Sigmoid colon (tissue), 6 donors: ENCODE measurements at regions not wholly inside any gene's neighbourhood (a gene's known extent, or its start where the extent isn't known, plus 50 kb on each side); places are given as distances from the start of the nearest gene placed in this dataset.

Experiments used
- DNase-seq: peaks from one replicate; pipeline ENCODE4 v3.0.0-alpha.2; 2019
- H3K27ac ChIP-seq, 4 donors: fragments of 200-600 bp; sonication (generic); one replicate each; pipeline ENCODE4 v1.5.1; 2016 to 2019; ENCODE audit warnings: mild to moderate bottlenecking in 1 of 4
- H3K27me3 ChIP-seq, 3 donors: fragments of 200-600 bp; sonication (generic); one replicate each; pipeline ENCODE4 v1.5.1; 2019; ENCODE audit warnings: mild to moderate bottlenecking in 1 of 3
- H3K36me3 ChIP-seq, 4 donors: fragments of 200-600 bp; sonication (generic); one replicate each; pipeline ENCODE4 v1.5.1; 2016 to 2019
- H3K4me1 ChIP-seq, 4 donors: fragments of 200-600 bp; sonication (generic); one replicate each; pipeline ENCODE4 v1.5.1; 2017 to 2019
- H3K4me3 ChIP-seq, 4 donors: fragments of 200-600 bp; sonication (generic); one replicate each; pipeline ENCODE4 v1.5.1; 2017 to 2019; ENCODE audit warnings: mild to moderate bottlenecking in 2 of 4, moderate library complexity in 1 of 4
- H3K9me3 ChIP-seq, 4 donors: fragments of 200-600 bp in 3 of 4; sonication (generic) in 3 of 4; one replicate each; pipeline versions ENCODE4 v1.5.1 to v1.6.1; 2013 to 2019
- EP300 ChIP-seq, 4 donors: sonication (generic); formaldehyde crosslinking; IDR thresholded peaks; one replicate each; pipeline ENCODE4 v1.6.1; 2017; ENCODE audit warnings: antibody characterized with exemption in 4 of 4
- POLR2A ChIP-seq, 2 donors: fragments of 450-650 bp; IDR thresholded peaks; one replicate each; pipeline ENCODE4 v1.6.1; 2016; ENCODE audit warnings: antibody characterized with exemption in 2 of 2, mild to moderate bottlenecking in 2 of 2, moderate library complexity in 2 of 2
- POLR2AphosphoS5 ChIP-seq, 4 donors: sonication (generic); formaldehyde crosslinking; IDR thresholded peaks; one replicate each; pipeline ENCODE4 v1.6.1; 2017; ENCODE audit warnings: antibody characterized with exemption in 4 of 4
- WGBS, 2 donors: extraction: QIAGEN DNeasy Blood & Tissue Kit; methylation state at CpG; one replicate each; pipeline ENCODE4 v1.1.7; 2013; 5-methylcytosine and 5-hydroxymethylcytosine counted together
- intact Hi-C: fragments of 100-400 bp; cut with DNase I; formaldehyde crosslinking; loops from one replicate; pipeline ENCODE4 v1.15.1; 2023
- TF ChIP-seq, protein P1 (sequence below), 4 experiments: fragments of 450-650 bp in 3 of 4; fragments of 200-600 bp in 1 of 4; IDR thresholded peaks; one replicate each; pipeline ENCODE4 v1.5.1; 2016 to 2019; ENCODE audit warnings: antibody characterized with exemption in 4 of 4, mild to moderate bottlenecking in 3 of 4, moderate library complexity in 2 of 4
- donor health status: healthy with polysubstance abuse.
- donor health status: healthy.

DNA sequence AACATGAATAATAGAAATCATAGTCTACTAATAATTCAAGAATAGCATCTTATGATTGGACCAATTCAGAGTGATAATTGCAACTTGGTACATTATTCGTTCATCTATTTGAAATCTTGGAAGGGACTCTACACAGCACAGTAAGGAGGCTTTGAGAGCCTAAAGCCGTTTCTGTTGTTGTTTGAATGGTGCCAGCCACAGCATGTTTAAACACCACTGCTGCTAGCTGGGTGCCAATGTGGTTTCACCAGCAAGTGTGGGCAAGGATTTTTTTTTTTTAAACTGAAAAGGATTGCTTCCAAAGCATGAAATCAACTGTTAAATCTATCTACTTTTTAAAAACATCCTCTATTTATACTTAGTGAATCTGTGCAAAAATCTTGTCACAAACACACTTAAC, 253.9 kb upstream of the MAP3K1 start:
- WGBS, 2 donors = 67 to 72% methylated on average over 2 of the region's 2 CpGs
- Histone ChIP-seq H3K9me3 (no peaks in the 10 kb centered on the region), H3K27me3 (no peaks in the 10 kb centered on the region), H3K36me3 (no peaks in the 10 kb centered on the region), H3K4me1 (no peaks in the 10 kb centered on the region), H3K4me3 (no peak overlapping the region), H3K27ac (no peak overlapping the region)
- no peak for DNase-seq
- intact Hi-C loops = no loop called here
- TF ChIP-seq, protein P1, sequence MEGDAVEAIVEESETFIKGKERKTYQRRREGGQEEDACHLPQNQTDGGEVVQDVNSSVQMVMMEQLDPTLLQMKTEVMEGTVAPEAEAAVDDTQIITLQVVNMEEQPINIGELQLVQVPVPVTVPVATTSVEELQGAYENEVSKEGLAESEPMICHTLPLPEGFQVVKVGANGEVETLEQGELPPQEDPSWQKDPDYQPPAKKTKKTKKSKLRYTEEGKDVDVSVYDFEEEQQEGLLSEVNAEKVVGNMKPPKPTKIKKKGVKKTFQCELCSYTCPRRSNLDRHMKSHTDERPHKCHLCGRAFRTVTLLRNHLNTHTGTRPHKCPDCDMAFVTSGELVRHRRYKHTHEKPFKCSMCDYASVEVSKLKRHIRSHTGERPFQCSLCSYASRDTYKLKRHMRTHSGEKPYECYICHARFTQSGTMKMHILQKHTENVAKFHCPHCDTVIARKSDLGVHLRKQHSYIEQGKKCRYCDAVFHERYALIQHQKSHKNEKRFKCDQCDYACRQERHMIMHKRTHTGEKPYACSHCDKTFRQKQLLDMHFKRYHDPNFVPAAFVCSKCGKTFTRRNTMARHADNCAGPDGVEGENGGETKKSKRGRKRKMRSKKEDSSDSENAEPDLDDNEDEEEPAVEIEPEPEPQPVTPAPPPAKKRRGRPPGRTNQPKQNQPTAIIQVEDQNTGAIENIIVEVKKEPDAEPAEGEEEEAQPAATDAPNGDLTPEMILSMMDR (IDR thresholded peaks at IDR 0.05) = no peak
- no peak for TF ChIP-seq POLR2AphosphoS5 (IDR thresholded peaks at IDR 0.05)
- TF ChIP-seq POLR2A (IDR thresholded peaks at IDR 0.05) = no peak
- no peak for TF ChIP-seq EP300 (IDR thresholded peaks at IDR 0.05)

DNA sequence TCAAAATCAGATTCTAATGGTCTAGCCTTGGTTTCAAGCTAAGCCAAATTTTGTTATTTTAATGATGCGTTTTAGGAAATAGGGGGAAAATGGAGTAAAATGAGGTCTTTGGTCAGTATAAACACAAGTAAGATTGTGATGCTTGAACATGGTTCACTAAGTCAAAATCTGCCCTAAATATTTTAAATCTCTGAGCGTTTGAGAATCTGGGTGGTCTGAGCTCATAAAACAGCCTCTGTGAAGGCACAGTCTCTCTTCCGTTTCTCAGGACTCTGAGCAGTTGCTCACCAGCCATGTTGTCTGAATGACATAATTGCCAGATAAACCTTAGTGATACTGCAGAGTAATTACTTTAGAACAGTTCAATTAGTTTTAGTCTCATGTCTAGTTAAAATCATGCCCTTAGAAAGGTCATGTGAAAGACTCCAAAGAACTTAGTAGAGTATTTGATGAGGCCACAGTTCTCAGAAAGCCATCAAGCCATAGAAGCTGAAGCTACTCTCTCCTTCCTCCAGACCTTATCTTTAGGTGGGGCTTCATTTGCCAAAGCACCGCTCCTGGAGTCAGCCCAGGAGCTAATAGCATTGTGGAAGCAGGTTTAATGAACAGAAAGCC, 257.1 kb upstream of the MAP3K1 start:
- DNase-seq = no peak
- Histone ChIP-seq H3K27me3 (no peaks in the 10 kb centered on the region), H3K4me3 (no peak overlapping the region), H3K27ac (no peak overlapping the region), H3K36me3 (no peaks in the 10 kb centered on the region), H3K4me1 (no peaks in the 10 kb centered on the region), H3K9me3 (no peaks in the 10 kb centered on the region)
- intact Hi-C loops = no loop called here
- TF ChIP-seq POLR2AphosphoS5 (IDR thresholded peaks at IDR 0.05) (no peak), POLR2A (IDR thresholded peaks at IDR 0.05) (no peak), EP300 (IDR thresholded peaks at IDR 0.05) (no peak)
- TF ChIP-seq, protein P1 (IDR thresholded peaks at IDR 0.05) = no peak
- 49 to 77% methylated on average over 4 of the region's 4 CpGs for WGBS, 2 donors

DNA sequence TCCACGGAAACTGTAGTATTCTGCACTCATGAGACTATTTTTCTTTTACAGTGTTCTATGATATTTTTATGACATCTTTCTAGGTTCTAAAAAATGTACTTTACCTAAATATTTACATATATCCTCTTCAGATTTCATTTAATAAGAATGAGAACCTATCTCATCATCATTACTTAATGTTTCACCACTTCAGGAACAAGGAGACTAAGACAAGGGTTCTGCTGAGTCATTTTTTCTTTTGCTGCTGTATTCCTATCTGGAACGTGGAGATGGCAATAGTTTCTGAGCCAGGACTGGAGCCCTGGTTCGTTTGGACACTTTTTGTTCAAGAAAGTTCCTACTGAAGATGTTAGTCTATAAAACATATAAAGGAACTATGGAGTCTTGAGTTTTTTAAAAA, 258.2 kb upstream of the MAP3K1 start:
- TF ChIP-seq EP300 (IDR thresholded peaks at IDR 0.05) = no peak
- no peak for TF ChIP-seq POLR2AphosphoS5 (IDR thresholded peaks at IDR 0.05)
- TF ChIP-seq, protein P1 (IDR thresholded peaks at IDR 0.05) = no peak
- no peak for TF ChIP-seq POLR2A (IDR thresholded peaks at IDR 0.05)

DNA sequence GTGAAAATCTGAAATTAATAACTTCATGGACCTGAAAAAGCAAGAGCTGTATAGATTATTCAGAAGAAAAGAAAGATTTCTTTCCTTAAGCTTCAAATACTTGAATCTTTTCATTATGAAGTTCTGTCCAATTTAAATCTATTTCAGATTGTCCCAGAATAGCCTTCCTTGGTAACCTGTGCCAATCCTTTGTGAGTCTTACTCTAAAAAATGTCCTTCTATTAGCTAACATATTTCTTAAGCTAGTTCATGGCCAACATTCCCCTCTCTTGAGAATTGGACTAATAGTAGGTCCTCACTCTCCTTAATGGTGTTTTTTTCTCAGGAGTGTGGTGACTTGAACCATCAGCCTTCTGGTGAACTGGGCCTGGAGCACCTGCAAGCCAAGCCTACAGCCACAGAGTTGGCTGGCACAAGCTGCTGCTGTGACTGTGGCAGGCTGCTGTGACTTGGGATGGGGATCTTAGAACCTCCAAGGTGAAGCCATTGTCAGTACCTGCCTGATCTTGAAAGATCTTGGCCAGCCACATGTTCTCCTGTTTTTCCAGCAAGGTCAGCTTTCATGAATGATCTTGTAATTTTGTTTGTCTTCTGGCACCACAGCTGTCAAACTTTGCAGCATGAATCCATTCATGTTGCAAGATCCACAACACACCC, 262.6 kb upstream of the MAP3K1 start:
- Histone ChIP-seq H3K4me1 (no peaks in the 10 kb centered on the region), H3K36me3 (no peaks in the 10 kb centered on the region), H3K9me3 (no peaks in the 10 kb centered on the region), H3K4me3 (no peak overlapping the region), H3K27me3 (no peaks in the 10 kb centered on the region), H3K27ac (no peak overlapping the region)
- intact Hi-C loops = no loop called here
- TF ChIP-seq POLR2A (IDR thresholded peaks at IDR 0.05) (no peak), EP300 (IDR thresholded peaks at IDR 0.05) (no peak), POLR2AphosphoS5 (IDR thresholded peaks at IDR 0.05) (no peak)
- TF ChIP-seq, protein P1 (IDR thresholded peaks at IDR 0.05) = no peak
- DNase-seq = no peak

More for the DNA sequence above, 258.2 kb upstream of the MAP3K1 start:
- intact Hi-C loops = no loop called here
- WGBS, 2 donors = 48 to 69% methylated on average over 3 of the region's 3 CpGs
- DNase-seq = no peak
- no peaks in the 10 kb centered on the region for H3K9me3 ChIP-seq
- H3K4me3 ChIP-seq = no peak overlapping the region
- no peaks in the 10 kb centered on the region for H3K27me3 ChIP-seq
- no peak overlapping the region for H3K27ac ChIP-seq
- no peaks in the 10 kb centered on the region for H3K36me3 ChIP-seq
- no peaks in the 10 kb centered on the region for H3K4me1 ChIP-seq
